Mesothelial cell of epicardium (in vitro differentiated cells): ENCODE measurements at regions not wholly inside any gene's neighbourhood (a gene's known extent, or its start where the extent isn't known, plus 50 kb on each side); places are given as distances from the start of the nearest gene placed in this dataset.

Source experiments
- DNase-seq, 2 experiments: peaks; one replicate each; pipeline ENCODE4 v3.0.0; 2021; ENCODE audit warnings: low spot score in 2 of 2; ENCODE audit not compliant: unreplicated experiment in 2 of 2
- H3K27ac Mint-ChIP-seq: 2 replicates; pipeline ENCODE4 v1.8.0; 2021; ENCODE audit warnings: mixed read lengths
- H3K27me3 Mint-ChIP-seq: 2 replicates; pipeline ENCODE4 v1.8.0; 2021; ENCODE audit warnings: low read depth, mixed read lengths
- H3K36me3 Mint-ChIP-seq: 2 replicates; pipeline ENCODE4 v1.8.0; 2021; ENCODE audit warnings: mixed read lengths
- H3K4me1 Mint-ChIP-seq: 2 replicates; pipeline ENCODE4 v1.8.0; 2021; ENCODE audit warnings: mixed read lengths
- H3K4me3 Mint-ChIP-seq: 2 replicates; pipeline ENCODE4 v1.8.0; 2021; ENCODE audit warnings: mild to moderate bottlenecking, moderate library complexity, mixed read lengths
- H3K9me3 Mint-ChIP-seq: 2 replicates; pipeline ENCODE4 v1.8.0; 2021; ENCODE audit warnings: mixed read lengths
- TF ChIP-seq, protein P1 (sequence below): fragments of 200-600 bp; sonication (generic); IDR thresholded peaks from one replicate; pipeline ENCODE4 v1.5.0; 2021; ENCODE audit warnings: antibody characterized with exemption; ENCODE audit not compliant: unreplicated experiment

DNA sequence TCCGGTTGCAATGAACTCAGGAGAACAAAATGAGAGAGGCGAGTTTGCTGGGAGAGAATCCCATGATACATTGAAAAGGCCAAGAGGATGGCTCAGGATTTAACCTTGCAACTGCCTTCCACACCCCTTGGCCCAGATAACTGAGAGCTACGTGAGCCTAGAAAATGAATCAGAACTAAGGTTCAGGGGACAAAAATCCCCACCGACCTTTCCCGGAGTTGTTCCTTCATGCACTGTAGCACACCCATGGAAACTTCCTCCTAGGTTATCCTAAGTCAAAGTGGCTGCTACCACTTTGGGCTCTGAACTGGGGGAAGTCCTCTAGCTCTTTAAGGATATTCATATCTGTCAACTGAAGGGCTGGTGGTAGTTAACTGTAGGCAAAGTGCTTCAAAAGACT lies 58.3 kb upstream of the SLC4A7 start:
- Mint-ChIP-seq H3K27me3 (no peaks in the 10 kb centered on the region), H3K27ac (no peak overlapping the region), H3K4me1 (peaks cover 11% of the 10 kb centered on the region), H3K4me3 (no peak overlapping the region), H3K36me3 (no peaks in the 10 kb centered on the region), H3K9me3 (no peaks in the 10 kb centered on the region)
- TF ChIP-seq, protein P1, sequence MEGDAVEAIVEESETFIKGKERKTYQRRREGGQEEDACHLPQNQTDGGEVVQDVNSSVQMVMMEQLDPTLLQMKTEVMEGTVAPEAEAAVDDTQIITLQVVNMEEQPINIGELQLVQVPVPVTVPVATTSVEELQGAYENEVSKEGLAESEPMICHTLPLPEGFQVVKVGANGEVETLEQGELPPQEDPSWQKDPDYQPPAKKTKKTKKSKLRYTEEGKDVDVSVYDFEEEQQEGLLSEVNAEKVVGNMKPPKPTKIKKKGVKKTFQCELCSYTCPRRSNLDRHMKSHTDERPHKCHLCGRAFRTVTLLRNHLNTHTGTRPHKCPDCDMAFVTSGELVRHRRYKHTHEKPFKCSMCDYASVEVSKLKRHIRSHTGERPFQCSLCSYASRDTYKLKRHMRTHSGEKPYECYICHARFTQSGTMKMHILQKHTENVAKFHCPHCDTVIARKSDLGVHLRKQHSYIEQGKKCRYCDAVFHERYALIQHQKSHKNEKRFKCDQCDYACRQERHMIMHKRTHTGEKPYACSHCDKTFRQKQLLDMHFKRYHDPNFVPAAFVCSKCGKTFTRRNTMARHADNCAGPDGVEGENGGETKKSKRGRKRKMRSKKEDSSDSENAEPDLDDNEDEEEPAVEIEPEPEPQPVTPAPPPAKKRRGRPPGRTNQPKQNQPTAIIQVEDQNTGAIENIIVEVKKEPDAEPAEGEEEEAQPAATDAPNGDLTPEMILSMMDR = no peak
- no peak for DNase-seq

DNA sequence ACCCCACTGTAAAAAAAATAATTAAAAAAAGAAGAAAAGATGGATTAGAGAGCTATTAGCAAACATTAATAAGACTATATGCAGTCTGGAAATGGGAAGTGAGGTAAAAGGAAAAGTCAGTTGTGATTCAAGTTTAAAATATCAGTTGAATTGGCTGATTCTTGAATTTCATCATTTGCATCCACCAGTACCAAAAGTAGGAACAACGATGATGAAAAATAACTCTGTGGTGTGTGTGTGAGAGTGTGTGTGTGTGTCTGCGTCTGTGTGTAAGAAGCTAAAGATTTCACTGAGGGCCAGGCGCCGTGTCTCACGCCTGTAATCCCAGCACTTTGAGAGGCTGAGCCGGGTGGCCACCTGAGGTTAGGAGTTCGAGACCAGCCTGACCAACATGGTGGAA lies 56.0 kb upstream of the SLC4A7 start:
- peaks cover 15% of the 10 kb centered on the region for H3K4me1 Mint-ChIP-seq
- no peak overlapping the region for H3K4me3 Mint-ChIP-seq
- H3K27ac Mint-ChIP-seq = no peak overlapping the region
- TF ChIP-seq, protein P1 = no peak
- no peak for DNase-seq
- H3K36me3 Mint-ChIP-seq = no peaks in the 10 kb centered on the region
- no peaks in the 10 kb centered on the region for H3K9me3 Mint-ChIP-seq
- no peaks in the 10 kb centered on the region for H3K27me3 Mint-ChIP-seq

DNA sequence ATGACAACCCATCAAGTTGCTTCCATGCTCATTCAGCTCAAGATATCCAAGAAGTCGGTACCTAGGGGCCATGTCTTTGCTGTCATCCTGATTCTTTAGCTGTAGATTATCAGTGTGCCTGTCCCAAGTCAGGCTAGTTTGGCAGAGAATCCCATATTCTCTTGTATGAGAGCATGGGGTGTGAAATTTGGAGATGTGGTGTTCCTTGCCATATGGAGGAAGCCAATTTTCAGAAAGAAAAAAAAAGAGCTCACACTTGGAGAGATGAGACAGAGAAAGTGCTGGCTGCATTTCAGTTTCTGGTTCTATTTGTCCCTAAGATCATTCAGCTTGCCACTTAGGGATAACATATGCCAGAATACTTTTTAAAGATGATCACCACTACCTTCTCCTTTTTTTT lies 52.3 kb upstream of the SLC4A7 start:
- no peaks in the 10 kb centered on the region for H3K9me3 Mint-ChIP-seq
- H3K36me3 Mint-ChIP-seq = no peaks in the 10 kb centered on the region
- H3K27me3 Mint-ChIP-seq = no peaks in the 10 kb centered on the region
- no peak overlapping the region for H3K27ac Mint-ChIP-seq
- H3K4me3 Mint-ChIP-seq = no peak overlapping the region
- TF ChIP-seq, protein P1 = no peak
- no peak for DNase-seq
- peaks cover 27% of the 10 kb centered on the region for H3K4me1 Mint-ChIP-seq

DNA sequence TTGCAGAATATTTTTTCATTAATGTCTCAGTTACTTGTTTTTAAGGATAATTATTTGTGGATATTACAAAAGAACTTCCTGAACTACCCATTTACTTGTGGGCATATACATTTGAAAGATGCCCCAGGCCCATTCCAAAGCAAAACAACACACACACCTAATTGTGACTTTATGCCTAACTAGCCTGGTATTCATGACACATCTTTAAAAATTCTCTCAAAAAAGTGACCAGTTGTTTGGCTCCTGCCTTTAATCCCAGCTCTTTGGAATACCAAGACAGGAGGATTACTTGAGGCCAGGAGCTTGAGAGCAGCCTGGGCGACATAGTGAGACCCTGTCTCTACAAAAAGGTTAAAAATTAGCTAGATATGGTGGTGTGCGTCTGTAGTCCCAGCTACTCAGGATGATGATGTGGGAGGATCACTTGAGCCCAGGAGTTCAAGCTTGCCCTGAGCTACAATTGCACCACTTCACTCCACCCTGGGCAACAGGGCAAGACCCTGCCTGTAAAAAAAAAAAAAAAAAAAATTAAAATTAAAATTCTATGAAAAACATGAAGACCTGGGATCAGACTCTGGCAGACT lies 51.7 kb upstream of the SLC4A7 start:
- H3K9me3 Mint-ChIP-seq = no peaks in the 10 kb centered on the region
- H3K36me3 Mint-ChIP-seq = no peaks in the 10 kb centered on the region
- TF ChIP-seq, protein P1 = no peak
- DNase-seq = no peak
- H3K27me3 Mint-ChIP-seq = no peaks in the 10 kb centered on the region
- no peak overlapping the region for H3K27ac Mint-ChIP-seq
- H3K4me1 Mint-ChIP-seq = peaks cover 27% of the 10 kb centered on the region
- no peak overlapping the region for H3K4me3 Mint-ChIP-seq

DNA sequence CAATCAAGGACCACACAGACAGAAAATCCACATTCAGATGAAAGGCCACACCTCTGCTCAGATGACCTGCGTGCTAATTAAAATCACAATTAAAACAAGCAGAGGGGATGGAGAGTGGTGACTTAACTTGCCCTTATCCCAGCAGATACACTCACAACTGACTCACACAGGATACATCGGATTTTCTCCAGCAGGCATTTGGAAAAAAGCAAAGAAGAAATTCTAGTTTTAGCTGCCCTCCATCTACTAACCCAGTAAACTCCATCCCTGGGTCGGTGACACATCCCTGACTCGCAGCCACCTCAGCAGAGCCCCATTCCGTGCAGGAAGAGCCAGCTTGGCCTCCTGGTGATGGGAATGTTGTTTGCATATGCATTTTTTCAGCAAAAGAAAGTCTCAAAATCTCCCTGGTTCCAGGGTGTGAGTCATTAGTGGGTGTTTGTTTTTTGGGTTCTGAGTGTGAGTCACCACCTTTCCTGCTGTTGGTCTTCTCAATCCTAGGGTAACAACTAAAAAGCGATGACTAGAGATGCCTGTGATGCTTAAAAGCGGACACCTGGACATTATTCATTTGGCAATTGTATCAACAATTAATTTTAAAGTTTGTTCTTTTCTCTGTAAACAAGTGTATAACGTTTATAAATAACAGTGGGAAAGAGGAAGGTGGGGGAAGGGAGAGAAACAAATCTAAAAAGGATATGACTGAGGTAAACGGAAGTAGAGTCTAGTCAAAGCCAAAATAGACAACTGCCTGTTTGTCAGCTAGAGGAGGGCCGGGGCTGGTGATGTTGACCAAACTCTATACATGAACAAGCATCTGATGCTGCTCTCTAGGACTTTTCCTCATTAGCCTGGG lies 49.8 kb upstream of the SLC4A7 start:
- Mint-ChIP-seq H3K27ac (peak overlapping the region; percentile 21), H3K4me1 (peaks cover 27% of the 10 kb centered on the region), H3K4me3 (no peak overlapping the region), H3K27me3 (no peaks in the 10 kb centered on the region), H3K36me3 (no peaks in the 10 kb centered on the region), H3K9me3 (no peaks in the 10 kb centered on the region)
- TF ChIP-seq, protein P1 = no peak
- no peak for DNase-seq
